ENCODE measurements at regions not wholly inside any gene's neighbourhood (a gene's known extent, or its start where the extent isn't known, plus 50 kb on each side); places are given as distances from the start of the nearest gene placed in this dataset.

GRCh38 chr5:126359884-126360283 lies 63.3 kb upstream of the GRAMD2B start:
- no peak for TF ChIP-seq CTCF (IDR thresholded peaks at IDR 0.05; ENCODE audit: unreplicated experiment)
- Mint-ChIP-seq H3K36me3 (ENCODE audit: insufficient read depth, unreplicated experiment) (no peaks in the 10 kb centered on the region), H3K27ac (ENCODE audit: unreplicated experiment) (no peak overlapping the region), H3K9me3 (ENCODE audit: low read depth, unreplicated experiment) (no peaks in the 10 kb centered on the region), H3K4me3 (ENCODE audit: low read depth, unreplicated experiment) (no peak overlapping the region), H3K27me3 (ENCODE audit: unreplicated experiment) (no peaks in the 10 kb centered on the region), H3K4me1 (ENCODE audit: low read depth, unreplicated experiment) (peaks cover 48% of the 10 kb centered on the region)
- BruUV-seq (replicated peaks): no TSS peak
- DNase-seq: no peak
- CTCF ChIA-PET: interaction anchor here (0.7 to 1.7 kb wide), 3 partner anchors 17 to 1068 kb away, joined by 3 read pairs; no protein-coding TSS in a partner anchor
- intact Hi-C loops (cut with micrococcal nuclease; ENCODE audit: unreplicated experiment): no loop called here

DNA sequence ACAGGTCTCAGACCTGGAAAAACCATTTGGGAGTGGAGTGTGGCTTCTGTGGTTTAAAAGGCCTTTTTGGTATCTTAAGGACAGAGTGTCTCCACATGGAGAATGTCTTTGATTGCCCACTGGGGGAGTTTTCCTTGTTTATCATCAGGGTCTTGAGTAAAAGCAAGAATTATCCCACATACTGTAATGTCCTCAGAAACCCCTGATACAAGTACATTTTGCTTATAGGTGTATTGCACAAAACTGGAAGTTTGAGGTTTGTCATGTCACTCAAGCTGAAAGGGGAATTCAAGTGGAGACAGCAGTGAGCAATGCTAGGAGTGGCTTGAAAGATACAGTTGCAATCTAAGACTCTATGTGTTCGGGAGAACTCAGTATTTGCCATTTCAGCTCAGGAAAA lies 62.7 kb upstream of the GRAMD2B start:
- Mint-ChIP-seq H3K36me3 (ENCODE audit: insufficient read depth, unreplicated experiment) (no peaks in the 10 kb centered on the region), H3K4me1 (ENCODE audit: low read depth, unreplicated experiment) (peaks cover 48% of the 10 kb centered on the region), H3K27me3 (ENCODE audit: unreplicated experiment) (no peaks in the 10 kb centered on the region), H3K9me3 (ENCODE audit: low read depth, unreplicated experiment) (no peaks in the 10 kb centered on the region), H3K4me3 (ENCODE audit: low read depth, unreplicated experiment) (no peak overlapping the region), H3K27ac (ENCODE audit: unreplicated experiment) (no peak overlapping the region)
- TF ChIP-seq CTCF (IDR thresholded peaks at IDR 0.05; ENCODE audit: unreplicated experiment): no peak
- CTCF ChIA-PET: interaction anchor here (0.7 to 1.7 kb wide), 3 partner anchors 18 to 1067 kb away, joined by 3 read pairs; no protein-coding TSS in a partner anchor
- no TSS peak for BruUV-seq (replicated peaks)
- no peak for DNase-seq
- intact Hi-C loops (cut with micrococcal nuclease; ENCODE audit: unreplicated experiment): no loop called here

- intact Hi-C loops (cut with micrococcal nuclease; ENCODE audit: unreplicated experiment): no loop called here
- no peak for DNase-seq
- BruUV-seq (replicated peaks): no TSS peak
- Mint-ChIP-seq H3K4me1 (ENCODE audit: low read depth, unreplicated experiment) (peaks cover 44% of the 10 kb centered on the region), H3K27me3 (ENCODE audit: unreplicated experiment) (no peaks in the 10 kb centered on the region), H3K4me3 (ENCODE audit: low read depth, unreplicated experiment) (no peak overlapping the region), H3K36me3 (ENCODE audit: insufficient read depth, unreplicated experiment) (no peaks in the 10 kb centered on the region), H3K9me3 (ENCODE audit: low read depth, unreplicated experiment) (no peaks in the 10 kb centered on the region), H3K27ac (ENCODE audit: unreplicated experiment) (no peak overlapping the region)
- CTCF ChIA-PET: no interaction called here
- TF ChIP-seq CTCF (IDR thresholded peaks at IDR 0.05; ENCODE audit: unreplicated experiment): no peak
Measured at GRCh38 chr5:126363658-126364057, 59.6 kb upstream of the GRAMD2B start.

DNA sequence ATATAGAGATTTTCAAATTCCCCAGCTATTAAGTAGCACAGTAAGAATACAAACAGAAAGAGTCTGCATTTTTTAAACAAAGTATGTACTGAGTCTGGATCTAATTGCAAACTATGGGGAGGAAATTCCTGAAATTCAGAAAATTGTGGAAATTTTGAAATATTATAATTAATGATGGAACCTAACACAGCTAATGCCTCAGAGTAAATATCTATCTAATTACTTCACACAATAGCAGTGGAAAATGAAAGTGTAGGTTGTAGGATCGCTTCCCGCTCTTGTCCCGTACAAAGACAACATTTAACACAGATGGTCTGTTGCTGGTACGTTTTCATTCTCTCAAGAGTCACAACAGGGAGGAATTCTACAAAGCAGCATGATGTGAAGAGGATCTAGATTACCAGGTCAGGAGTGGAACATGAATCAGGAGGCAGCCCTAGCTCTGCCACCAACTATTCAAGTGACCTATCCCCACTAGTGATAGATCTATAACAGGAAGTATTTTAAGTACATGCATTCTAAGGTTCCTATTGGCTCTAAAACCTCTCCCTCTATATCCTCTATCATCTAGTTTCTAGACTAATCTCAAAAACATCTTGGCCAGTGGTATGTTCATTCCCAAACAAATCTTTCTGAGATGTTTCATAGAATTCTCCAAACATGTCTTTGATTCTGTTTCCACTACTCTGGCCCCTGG lies 58.9 kb upstream of the GRAMD2B start:
- intact Hi-C loops (cut with micrococcal nuclease; ENCODE audit: unreplicated experiment): no loop called here
- Mint-ChIP-seq H3K9me3 (ENCODE audit: low read depth, unreplicated experiment) (no peaks in the 10 kb centered on the region), H3K4me3 (ENCODE audit: low read depth, unreplicated experiment) (no peak overlapping the region), H3K27me3 (ENCODE audit: unreplicated experiment) (no peaks in the 10 kb centered on the region), H3K27ac (ENCODE audit: unreplicated experiment) (no peak overlapping the region), H3K4me1 (ENCODE audit: low read depth, unreplicated experiment) (peaks cover 51% of the 10 kb centered on the region), H3K36me3 (ENCODE audit: insufficient read depth, unreplicated experiment) (no peaks in the 10 kb centered on the region)
- BruUV-seq (replicated peaks): no TSS peak
- CTCF ChIA-PET: interaction anchor here (0.6 kb wide), 1 partner anchor 136 kb away, joined by 3 read pairs; no protein-coding TSS in a partner anchor
- DNase-seq: no peak
- no peak for TF ChIP-seq CTCF (IDR thresholded peaks at IDR 0.05; ENCODE audit: unreplicated experiment)
